D721Med (cell line): ENCODE measurements at regions not wholly inside any gene's neighbourhood (a gene's known extent, or its start where the extent isn't known, plus 50 kb on each side); places are given as distances from the start of the nearest gene placed in this dataset.

Source experiments
- DNase-seq: peaks from one replicate; pipeline ENCODE4 v3.0.0; 2011; ENCODE audit warnings: low spot score; ENCODE audit not compliant: insufficient read length
- FAIRE-seq: peaks from 2 replicates; lab custom pipeline; 2011; peaks lifted over from hg19 to GRCh38; lab: Jason Lieb, UNC
- TF ChIP-seq, protein P1 (sequence below): IDR thresholded peaks from 2 replicates; pipeline ENCODE4 v1.5.1; 2012; ENCODE audit warnings: mild to moderate bottlenecking, control low read depth; ENCODE audit not compliant: insufficient read depth; ENCODE audit errors: missing control alignments

DNA sequence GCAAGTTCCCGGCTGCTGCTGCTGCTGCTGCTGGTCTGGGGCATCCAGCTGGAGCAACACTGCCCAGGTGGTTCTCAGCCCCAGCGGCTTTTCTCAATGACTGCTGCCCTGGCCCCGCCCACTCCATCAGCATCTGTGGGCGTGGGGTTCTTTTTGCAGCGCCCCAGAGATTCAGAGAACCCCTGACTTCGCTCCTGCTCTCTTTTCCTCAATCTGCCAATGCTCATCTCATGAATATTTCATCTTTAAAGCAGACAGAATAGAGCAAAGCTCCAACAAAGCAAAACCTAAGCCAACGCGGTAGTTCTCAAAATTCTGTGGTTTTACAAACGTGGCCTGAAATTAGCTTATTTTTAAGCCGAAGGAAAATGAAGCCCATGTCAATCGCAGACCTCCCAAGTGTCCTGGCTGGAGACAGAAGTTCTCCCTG, 363.6 kb downstream of the CTTN start:
- DNase-seq (no peak), FAIRE-seq (no peak)
- TF ChIP-seq, protein P1, sequence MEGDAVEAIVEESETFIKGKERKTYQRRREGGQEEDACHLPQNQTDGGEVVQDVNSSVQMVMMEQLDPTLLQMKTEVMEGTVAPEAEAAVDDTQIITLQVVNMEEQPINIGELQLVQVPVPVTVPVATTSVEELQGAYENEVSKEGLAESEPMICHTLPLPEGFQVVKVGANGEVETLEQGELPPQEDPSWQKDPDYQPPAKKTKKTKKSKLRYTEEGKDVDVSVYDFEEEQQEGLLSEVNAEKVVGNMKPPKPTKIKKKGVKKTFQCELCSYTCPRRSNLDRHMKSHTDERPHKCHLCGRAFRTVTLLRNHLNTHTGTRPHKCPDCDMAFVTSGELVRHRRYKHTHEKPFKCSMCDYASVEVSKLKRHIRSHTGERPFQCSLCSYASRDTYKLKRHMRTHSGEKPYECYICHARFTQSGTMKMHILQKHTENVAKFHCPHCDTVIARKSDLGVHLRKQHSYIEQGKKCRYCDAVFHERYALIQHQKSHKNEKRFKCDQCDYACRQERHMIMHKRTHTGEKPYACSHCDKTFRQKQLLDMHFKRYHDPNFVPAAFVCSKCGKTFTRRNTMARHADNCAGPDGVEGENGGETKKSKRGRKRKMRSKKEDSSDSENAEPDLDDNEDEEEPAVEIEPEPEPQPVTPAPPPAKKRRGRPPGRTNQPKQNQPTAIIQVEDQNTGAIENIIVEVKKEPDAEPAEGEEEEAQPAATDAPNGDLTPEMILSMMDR = no peak

DNA sequence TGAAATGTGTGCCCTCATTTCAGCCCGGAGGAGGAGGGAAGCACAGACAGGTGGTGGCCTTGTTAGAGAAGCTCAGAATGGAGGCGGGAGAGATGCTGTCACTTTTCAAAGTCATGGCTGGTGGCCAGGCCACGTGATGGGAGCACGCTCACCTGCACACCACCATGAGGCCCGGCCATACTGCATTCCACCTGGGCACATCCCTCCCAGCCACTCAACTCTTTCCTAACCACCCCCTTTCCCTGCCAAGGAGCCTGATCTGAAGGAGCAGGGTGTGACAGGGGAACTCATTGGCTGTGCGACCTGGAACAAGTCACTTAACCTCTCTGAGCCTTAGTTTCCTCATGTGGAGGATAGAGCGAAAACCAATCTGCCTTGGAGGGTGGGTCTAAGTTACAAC, 364.5 kb downstream of the CTTN start:
- FAIRE-seq (no peak), DNase-seq (no peak)
- TF ChIP-seq, protein P1 = no peak

DNA sequence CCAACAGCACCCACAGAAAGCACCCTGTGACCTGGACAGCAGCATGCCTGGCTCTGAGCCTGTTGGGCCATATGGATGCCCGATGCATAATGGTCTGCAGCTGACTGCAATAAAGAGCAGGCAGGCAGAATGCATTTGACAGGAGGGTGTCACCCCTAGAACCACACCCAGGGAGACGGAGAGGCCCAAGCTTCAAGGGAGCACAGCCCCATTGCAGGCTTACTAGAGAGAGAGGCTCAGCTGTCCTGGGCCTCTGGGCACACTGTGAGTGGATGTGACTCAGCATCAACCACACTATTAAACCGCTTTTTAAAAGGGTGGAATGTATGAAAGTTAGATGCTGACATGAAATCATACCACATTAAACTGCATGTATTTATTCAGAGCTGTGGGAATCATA, 365.3 kb downstream of the CTTN start:
- TF ChIP-seq, protein P1 = no peak
- FAIRE-seq = no peak
- DNase-seq = no peak

- DNase-seq (no peak), FAIRE-seq (no peak)
- TF ChIP-seq, protein P1 = no peak
Measured at GRCh38 chr11:70764356-70764905, 366.1 kb downstream of the CTTN start.

GRCh38 chr11:70766901-70767300, 368.6 kb downstream of the CTTN start:
- DNase-seq (no peak), FAIRE-seq (no peak)
- TF ChIP-seq, protein P1 = no peak

GRCh38 chr11:70768346-70769095, 370.2 kb downstream of the CTTN start:
- DNase-seq (no peak), FAIRE-seq (no peak)

GRCh38 chr11:70769106-70769505, 370.8 kb downstream of the CTTN start:
- no peak for FAIRE-seq
- TF ChIP-seq, protein P1 = no peak
- no peak for DNase-seq

More at GRCh38 chr11:70768346-70769095, 370.2 kb downstream of the CTTN start:
- TF ChIP-seq, protein P1 = no peak
